ENCODE measurements at regions not wholly inside any gene's neighbourhood (a gene's known extent, or its start where the extent isn't known, plus 50 kb on each side); places are given as distances from the start of the nearest gene placed in this dataset.

GRCh38 chr2:215644233-215644897, 208.5 kb upstream of the FN1 start:
- H2AFZ ChIP-seq (ENCODE audit: low read length): no peak overlapping the region
- POLR2A ChIA-PET (ENCODE audit: unreplicated experiment): no interaction called here
- H3K36me3 ChIP-seq (ENCODE audit: low read depth, low read length): no peaks in the 10 kb centered on the region
- H4K20me1 ChIP-seq (ENCODE audit: low read length): no peaks in the 10 kb centered on the region
- H3F3A ChIP-seq (ENCODE audit: low read length, unreplicated experiment): no peaks in the 10 kb centered on the region
- no peaks in the 10 kb centered on the region for H3K27me3 ChIP-seq (ENCODE audit: low read length)
- no peak overlapping the region for H3K9ac ChIP-seq (ENCODE audit: low read length)
- TF ChIP-seq, protein P1, sequence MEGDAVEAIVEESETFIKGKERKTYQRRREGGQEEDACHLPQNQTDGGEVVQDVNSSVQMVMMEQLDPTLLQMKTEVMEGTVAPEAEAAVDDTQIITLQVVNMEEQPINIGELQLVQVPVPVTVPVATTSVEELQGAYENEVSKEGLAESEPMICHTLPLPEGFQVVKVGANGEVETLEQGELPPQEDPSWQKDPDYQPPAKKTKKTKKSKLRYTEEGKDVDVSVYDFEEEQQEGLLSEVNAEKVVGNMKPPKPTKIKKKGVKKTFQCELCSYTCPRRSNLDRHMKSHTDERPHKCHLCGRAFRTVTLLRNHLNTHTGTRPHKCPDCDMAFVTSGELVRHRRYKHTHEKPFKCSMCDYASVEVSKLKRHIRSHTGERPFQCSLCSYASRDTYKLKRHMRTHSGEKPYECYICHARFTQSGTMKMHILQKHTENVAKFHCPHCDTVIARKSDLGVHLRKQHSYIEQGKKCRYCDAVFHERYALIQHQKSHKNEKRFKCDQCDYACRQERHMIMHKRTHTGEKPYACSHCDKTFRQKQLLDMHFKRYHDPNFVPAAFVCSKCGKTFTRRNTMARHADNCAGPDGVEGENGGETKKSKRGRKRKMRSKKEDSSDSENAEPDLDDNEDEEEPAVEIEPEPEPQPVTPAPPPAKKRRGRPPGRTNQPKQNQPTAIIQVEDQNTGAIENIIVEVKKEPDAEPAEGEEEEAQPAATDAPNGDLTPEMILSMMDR (conservative IDR thresholded peaks at IDR 0.05; ENCODE audit: low read depth, low read length): no peak
- TF ChIP-seq EZH2phosphoT487 (IDR thresholded peaks at IDR 0.05; ENCODE audit: borderline replicate concordance, low read length) (no peak), EZH2 (IDR thresholded peaks at IDR 0.05; ENCODE audit: low read length, unreplicated experiment) (no peak)
- H3K9me3 ChIP-seq (ENCODE audit: low read length): no peaks in the 10 kb centered on the region
- no peak for ATAC-seq
- no peaks in the 10 kb centered on the region for H3K79me2 ChIP-seq (ENCODE audit: low read length)
- no peaks in the 10 kb centered on the region for H3K9me2 ChIP-seq (replicated peaks; ENCODE audit: low read length)
- H3K27ac ChIP-seq (ENCODE audit: low read length): no peak overlapping the region
- no peaks in the 10 kb centered on the region for H3K4me1 ChIP-seq (ENCODE audit: insufficient read depth, low read length)
- DNase-seq: no peak
- BruUV-seq (replicated peaks): no TSS peak
- H3K4me2 ChIP-seq (ENCODE audit: low read length): no peak overlapping the region
- intact Hi-C loops (cut with micrococcal nuclease): no loop called here
- CTCF ChIA-PET: no interaction called here
- H3K4me3 ChIP-seq (ENCODE audit: low read length): no peak overlapping the region

GRCh38 chr2:215638687-215639086, 202.8 kb upstream of the FN1 start:
- DNase-seq: no peak
- ChIA-PET CTCF (no interaction called here), POLR2A (ENCODE audit: unreplicated experiment) (no interaction called here)
- Histone ChIP-seq H3K9me3 (ENCODE audit: low read length) (peaks cover 3% of the 10 kb centered on the region; the same call in 1 of the 2 replicates), H3K36me3 (ENCODE audit: low read depth, low read length) (no peaks in the 10 kb centered on the region), H3K4me2 (ENCODE audit: low read length) (no peak overlapping the region), H3K27ac (ENCODE audit: low read length) (no peak overlapping the region), H3K9ac (ENCODE audit: low read length) (no peak overlapping the region), H2AFZ (ENCODE audit: low read length) (no peak overlapping the region), H4K20me1 (ENCODE audit: low read length) (no peaks in the 10 kb centered on the region), H3K79me2 (ENCODE audit: low read length) (no peaks in the 10 kb centered on the region), H3K4me3 (ENCODE audit: low read length) (no peak overlapping the region), H3K9me2 (replicated peaks; ENCODE audit: low read length) (no peaks in the 10 kb centered on the region), H3F3A (ENCODE audit: low read length, unreplicated experiment) (no peaks in the 10 kb centered on the region), H3K27me3 (ENCODE audit: low read length) (no peaks in the 10 kb centered on the region), H3K4me1 (ENCODE audit: insufficient read depth, low read length) (peaks cover 9% of the 10 kb centered on the region)
- BruUV-seq (replicated peaks): no TSS peak
- no peak for ATAC-seq
- TF ChIP-seq, protein P1 (conservative IDR thresholded peaks at IDR 0.05; ENCODE audit: low read depth, low read length): no peak
- TF ChIP-seq EZH2 (IDR thresholded peaks at IDR 0.05; ENCODE audit: low read length, unreplicated experiment): no peak
- TF ChIP-seq EZH2phosphoT487 (IDR thresholded peaks at IDR 0.05; ENCODE audit: borderline replicate concordance, low read length): no peak
- intact Hi-C loops (cut with micrococcal nuclease): no loop called here

DNA sequence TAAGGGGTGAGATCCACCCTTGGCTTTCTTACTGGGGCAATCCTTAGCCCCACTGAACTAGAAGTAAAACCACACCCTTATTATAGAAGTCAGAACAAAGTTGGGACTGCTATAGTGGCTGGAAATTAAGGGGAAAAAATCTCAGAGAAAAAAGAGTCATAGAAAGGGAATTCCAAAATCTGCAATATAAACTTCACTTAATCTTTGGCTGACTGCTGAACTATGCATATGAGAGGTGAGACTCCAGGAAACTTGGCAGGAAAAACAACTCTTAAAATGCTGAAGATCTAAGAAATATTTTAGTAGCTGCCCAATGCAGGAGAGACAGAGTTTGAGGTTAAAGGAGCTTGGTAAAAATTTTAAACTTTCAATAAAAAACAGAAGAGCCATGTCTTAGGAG, 201.8 kb upstream of the FN1 start:
- ChIA-PET POLR2A (ENCODE audit: unreplicated experiment) (no interaction called here), CTCF (no interaction called here)
- no peaks in the 10 kb centered on the region for H3K9me2 ChIP-seq (replicated peaks; ENCODE audit: low read length)
- H4K20me1 ChIP-seq (ENCODE audit: low read length): no peaks in the 10 kb centered on the region
- no peaks in the 10 kb centered on the region for H3K79me2 ChIP-seq (ENCODE audit: low read length)
- no peak for ATAC-seq
- H3K4me3 ChIP-seq (ENCODE audit: low read length): no peak overlapping the region
- H3F3A ChIP-seq (ENCODE audit: low read length, unreplicated experiment): no peaks in the 10 kb centered on the region
- H3K36me3 ChIP-seq (ENCODE audit: low read depth, low read length): no peaks in the 10 kb centered on the region
- intact Hi-C loops (cut with micrococcal nuclease): no loop called here
- H3K9me3 ChIP-seq (ENCODE audit: low read length): peaks cover 3% of the 10 kb centered on the region; the same call in 1 of the 2 replicates
- no peak for TF ChIP-seq EZH2 (IDR thresholded peaks at IDR 0.05; ENCODE audit: low read length, unreplicated experiment)
- TF ChIP-seq, protein P1 (conservative IDR thresholded peaks at IDR 0.05; ENCODE audit: low read depth, low read length): no peak
- H3K9ac ChIP-seq (ENCODE audit: low read length): no peak overlapping the region
- no peak overlapping the region for H3K27ac ChIP-seq (ENCODE audit: low read length)
- no peak overlapping the region for H2AFZ ChIP-seq (ENCODE audit: low read length)
- no peak overlapping the region for H3K4me2 ChIP-seq (ENCODE audit: low read length)
- H3K4me1 ChIP-seq (ENCODE audit: insufficient read depth, low read length): peaks cover 9% of the 10 kb centered on the region
- DNase-seq: no peak
- H3K27me3 ChIP-seq (ENCODE audit: low read length): no peaks in the 10 kb centered on the region
- BruUV-seq (replicated peaks): no TSS peak
